ENCODE measurements at regions not wholly inside any gene's neighbourhood (a gene's known extent, or its start where the extent isn't known, plus 50 kb on each side); places are given as distances from the start of the nearest gene placed in this dataset.

DNA sequence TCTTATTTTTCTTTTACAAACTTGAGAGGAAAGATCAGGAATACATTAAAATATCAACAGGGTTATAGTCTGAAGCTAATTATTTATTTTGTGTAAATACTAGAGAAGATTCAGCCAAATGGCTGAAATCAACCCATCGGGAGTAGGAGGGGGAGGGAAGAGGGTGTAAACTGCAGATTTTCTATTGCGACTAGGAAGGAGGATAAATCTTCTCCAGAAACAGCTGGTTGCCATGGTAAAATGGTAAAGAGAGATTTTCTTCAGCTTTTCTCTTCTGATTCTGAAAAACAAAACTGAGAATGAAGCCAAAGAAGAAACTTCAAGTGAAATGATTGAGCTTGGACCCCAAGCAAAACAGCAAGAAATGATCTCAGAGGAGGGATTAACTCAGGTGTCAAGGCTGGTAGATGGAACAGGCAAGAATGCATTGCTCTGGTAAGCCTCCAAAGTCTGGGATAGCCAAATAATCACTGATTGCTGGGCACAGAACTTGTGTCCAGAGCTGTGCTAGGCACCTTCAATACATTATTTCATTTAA is 193.5 kb upstream of the SPTLC3 start:
- TF ChIP-seq, protein P1, sequence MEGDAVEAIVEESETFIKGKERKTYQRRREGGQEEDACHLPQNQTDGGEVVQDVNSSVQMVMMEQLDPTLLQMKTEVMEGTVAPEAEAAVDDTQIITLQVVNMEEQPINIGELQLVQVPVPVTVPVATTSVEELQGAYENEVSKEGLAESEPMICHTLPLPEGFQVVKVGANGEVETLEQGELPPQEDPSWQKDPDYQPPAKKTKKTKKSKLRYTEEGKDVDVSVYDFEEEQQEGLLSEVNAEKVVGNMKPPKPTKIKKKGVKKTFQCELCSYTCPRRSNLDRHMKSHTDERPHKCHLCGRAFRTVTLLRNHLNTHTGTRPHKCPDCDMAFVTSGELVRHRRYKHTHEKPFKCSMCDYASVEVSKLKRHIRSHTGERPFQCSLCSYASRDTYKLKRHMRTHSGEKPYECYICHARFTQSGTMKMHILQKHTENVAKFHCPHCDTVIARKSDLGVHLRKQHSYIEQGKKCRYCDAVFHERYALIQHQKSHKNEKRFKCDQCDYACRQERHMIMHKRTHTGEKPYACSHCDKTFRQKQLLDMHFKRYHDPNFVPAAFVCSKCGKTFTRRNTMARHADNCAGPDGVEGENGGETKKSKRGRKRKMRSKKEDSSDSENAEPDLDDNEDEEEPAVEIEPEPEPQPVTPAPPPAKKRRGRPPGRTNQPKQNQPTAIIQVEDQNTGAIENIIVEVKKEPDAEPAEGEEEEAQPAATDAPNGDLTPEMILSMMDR (IDR thresholded peaks at IDR 0.05), result no peak
- TF ChIP-seq POLR2A (IDR thresholded peaks at IDR 0.05), result no peak
